SK-N-SH treated with all-trans-retinoic acid at 6 μM for 48 hours (cell line): ENCODE measurements at regions not wholly inside any gene's neighbourhood (a gene's known extent, or its start where the extent isn't known, plus 50 kb on each side); places are given as distances from the start of the nearest gene placed in this dataset.

ENCODE experiments used
- ARNTL ChIP-seq: fragments of 450-650 bp; formaldehyde crosslinking; IDR thresholded peaks from 2 replicates; pipeline ENCODE4 v1.5.0; 2020; ENCODE audit warnings: low read depth, mild to moderate bottlenecking, moderate library complexity, borderline replicate concordance
- BACH2 ChIP-seq: fragments of 250-450 bp; sonication (Bioruptor Pico); IDR thresholded peaks from 2 replicates; pipeline ENCODE4 v1.9.0; 2021; ENCODE audit warnings: mild to moderate bottlenecking, borderline replicate concordance
- CREB5 ChIP-seq: fragments of 250-450 bp; sonication (Bioruptor Pico); IDR thresholded peaks from 2 replicates; pipeline ENCODE4 v1.5.1; 2020; ENCODE audit warnings: low read depth, mild to moderate bottlenecking, moderate library complexity
- CSDC2 ChIP-seq: fragments of 250-450 bp; sonication (Bioruptor Pico); IDR thresholded peaks from 2 replicates; pipeline ENCODE4 v1.5.0; 2020; ENCODE audit warnings: mild to moderate bottlenecking, moderate library complexity
- ISL1 ChIP-seq: fragments of 250-450 bp; sonication (Bioruptor Pico); IDR thresholded peaks from 2 replicates; pipeline ENCODE4 v2.1.2; 2022; ENCODE audit warnings: mild to moderate bottlenecking, moderate library complexity
- RARB ChIP-seq: fragments of 250-450 bp; sonication (Bioruptor Pico); IDR thresholded peaks from 2 replicates; pipeline ENCODE4 v1.8.0; 2021; ENCODE audit warnings: mild to moderate bottlenecking, moderate library complexity
- SNAI2 ChIP-seq: fragments of 250-450 bp; sonication (Bioruptor Pico); IDR thresholded peaks from 2 replicates; pipeline ENCODE4 v1.5.0; 2020; ENCODE audit warnings: mild to moderate bottlenecking, moderate library complexity
- TCF4 ChIP-seq: fragments of 250-450 bp; sonication (Bioruptor Pico); IDR thresholded peaks from 2 replicates; pipeline ENCODE4 v1.8.0; 2021; ENCODE audit warnings: mild to moderate bottlenecking, moderate library complexity, borderline replicate concordance
- ZC3H10 ChIP-seq: fragments of 250-450 bp; sonication (Bioruptor Pico); IDR thresholded peaks from 2 replicates; pipeline ENCODE4 v1.5.1; 2021; ENCODE audit warnings: mild to moderate bottlenecking, moderate library complexity
- TF ChIP-seq, protein P1 (sequence below): fragments of 250-450 bp; sonication (Bioruptor Pico); IDR thresholded peaks from 2 replicates; pipeline ENCODE4 v1.8.0; 2020; ENCODE audit warnings: mild to moderate bottlenecking, moderate library complexity, borderline replicate concordance

DNA sequence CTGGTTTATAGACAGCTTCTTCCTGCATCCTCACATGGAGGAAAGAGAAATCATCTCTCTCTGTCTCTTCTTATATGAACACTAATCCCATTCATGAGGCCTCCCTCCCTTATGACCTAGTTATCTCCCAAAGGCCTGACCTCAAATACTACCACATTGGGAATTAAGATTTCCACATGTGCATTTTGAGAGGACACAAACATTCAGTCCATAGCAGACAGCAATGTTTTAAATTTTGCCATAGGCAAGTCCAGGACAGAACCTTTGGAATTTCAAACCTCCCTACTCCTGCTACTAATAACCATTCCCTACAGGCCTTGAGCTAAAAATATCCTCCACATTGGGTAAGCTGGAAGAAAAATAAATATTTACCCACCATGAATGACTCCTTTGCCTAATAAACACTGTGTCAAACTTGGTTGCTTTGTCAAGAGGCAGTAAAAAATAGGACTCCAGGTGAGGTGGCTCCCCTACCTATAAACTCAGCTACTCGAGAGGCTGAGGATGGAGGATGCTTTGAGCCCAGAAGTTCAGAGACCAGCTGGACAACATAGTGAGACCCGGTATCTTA, 113.7 kb downstream of the ZNF281 start:
- TF ChIP-seq CREB5 (CRISPR knock-in tag) (no peak), SNAI2 (no peak), BACH2 (CRISPR knock-in tag) (no peak), ARNTL (no peak), ISL1 (CRISPR knock-in tag) (no peak), ZC3H10 (no peak), CSDC2 (CRISPR knock-in tag) (no peak), RARB (CRISPR knock-in tag) (no peak), TCF4 (CRISPR knock-in tag) (no peak)
- TF ChIP-seq, protein P1, sequence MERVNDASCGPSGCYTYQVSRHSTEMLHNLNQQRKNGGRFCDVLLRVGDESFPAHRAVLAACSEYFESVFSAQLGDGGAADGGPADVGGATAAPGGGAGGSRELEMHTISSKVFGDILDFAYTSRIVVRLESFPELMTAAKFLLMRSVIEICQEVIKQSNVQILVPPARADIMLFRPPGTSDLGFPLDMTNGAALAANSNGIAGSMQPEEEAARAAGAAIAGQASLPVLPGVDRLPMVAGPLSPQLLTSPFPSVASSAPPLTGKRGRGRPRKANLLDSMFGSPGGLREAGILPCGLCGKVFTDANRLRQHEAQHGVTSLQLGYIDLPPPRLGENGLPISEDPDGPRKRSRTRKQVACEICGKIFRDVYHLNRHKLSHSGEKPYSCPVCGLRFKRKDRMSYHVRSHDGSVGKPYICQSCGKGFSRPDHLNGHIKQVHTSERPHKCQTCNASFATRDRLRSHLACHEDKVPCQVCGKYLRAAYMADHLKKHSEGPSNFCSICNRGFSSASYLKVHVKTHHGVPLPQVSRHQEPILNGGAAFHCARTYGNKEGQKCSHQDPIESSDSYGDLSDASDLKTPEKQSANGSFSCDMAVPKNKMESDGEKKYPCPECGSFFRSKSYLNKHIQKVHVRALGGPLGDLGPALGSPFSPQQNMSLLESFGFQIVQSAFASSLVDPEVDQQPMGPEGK (CRISPR knock-in tag): no peak
